ENCODE measurements at regions not wholly inside any gene's neighbourhood (a gene's known extent, or its start where the extent isn't known, plus 50 kb on each side); places are given as distances from the start of the nearest gene placed in this dataset.
"Not testable (repeated sequence)": the region's sequence is repeated elsewhere in the genome, so short reads cannot be mapped to it uniquely, and the experiment has no call there.

GRCh38 chr20:6333110-6333509, 210.3 kb upstream of the FERMT1 start:
- DNase-seq (ENCODE audit: extremely low read depth, insufficient read length), result no peak
- no peak overlapping the region for H3K4me3 ChIP-seq (replicated peaks; ENCODE audit: low read depth, low read length)
- TF ChIP-seq CTCF (IDR thresholded peaks at IDR 0.05; ENCODE audit: insufficient read depth, low read length, poor library complexity, severe bottlenecking), result no peak
- H3K36me3 ChIP-seq (ENCODE audit: control insufficient read depth, insufficient read depth, low read length), result no peaks in the 10 kb centered on the region
- H3K27me3 ChIP-seq (replicated peaks; ENCODE audit: control insufficient read depth, insufficient read depth, low read length), result no peaks in the 10 kb centered on the region

- H3K36me3 ChIP-seq (ENCODE audit: control insufficient read depth, insufficient read depth, low read length); H3K27me3 ChIP-seq (replicated peaks; ENCODE audit: control insufficient read depth, insufficient read depth, low read length); DNase-seq (ENCODE audit: extremely low read depth, insufficient read length); H3K4me3 ChIP-seq (replicated peaks; ENCODE audit: low read depth, low read length): not testable (repeated sequence)
Observed at GRCh38 chr20:6321235-6321634, 198.4 kb upstream of the FERMT1 start.

GRCh38 chr20:6311841-6312655, 189.2 kb upstream of the FERMT1 start:
- no peaks in the 10 kb centered on the region for H3K36me3 ChIP-seq (ENCODE audit: control insufficient read depth, insufficient read depth, low read length)
- TF ChIP-seq CTCF (IDR thresholded peaks at IDR 0.05; ENCODE audit: insufficient read depth, low read length, poor library complexity, severe bottlenecking), result no peak
- H3K27me3 ChIP-seq (replicated peaks; ENCODE audit: control insufficient read depth, insufficient read depth, low read length), result no peaks in the 10 kb centered on the region
- no peak overlapping the region for H3K4me3 ChIP-seq (replicated peaks; ENCODE audit: low read depth, low read length)
- no peak for DNase-seq (ENCODE audit: extremely low read depth, insufficient read length)

- no peak for DNase-seq (ENCODE audit: extremely low read depth, insufficient read length)
- Histone ChIP-seq H3K4me3 (replicated peaks; ENCODE audit: low read depth, low read length) (no peak overlapping the region), H3K36me3 (ENCODE audit: control insufficient read depth, insufficient read depth, low read length) (no peaks in the 10 kb centered on the region), H3K27me3 (replicated peaks; ENCODE audit: control insufficient read depth, insufficient read depth, low read length) (no peaks in the 10 kb centered on the region)
- TF ChIP-seq CTCF (IDR thresholded peaks at IDR 0.05; ENCODE audit: insufficient read depth, low read length, poor library complexity, severe bottlenecking), result no peak
Observed at GRCh38 chr20:6311097-6311496, 188.3 kb upstream of the FERMT1 start.

GRCh38 chr20:6305536-6305935, 182.7 kb upstream of the FERMT1 start:
- no peak for TF ChIP-seq CTCF (IDR thresholded peaks at IDR 0.05; ENCODE audit: insufficient read depth, low read length, poor library complexity, severe bottlenecking)
- DNase-seq (ENCODE audit: extremely low read depth, insufficient read length), result no peak
- Histone ChIP-seq H3K4me3 (replicated peaks; ENCODE audit: low read depth, low read length) (no peak overlapping the region), H3K36me3 (ENCODE audit: control insufficient read depth, insufficient read depth, low read length) (no peaks in the 10 kb centered on the region), H3K27me3 (replicated peaks; ENCODE audit: control insufficient read depth, insufficient read depth, low read length) (no peaks in the 10 kb centered on the region)

GRCh38 chr20:6302041-6302440, 179.2 kb upstream of the FERMT1 start:
- TF ChIP-seq CTCF (IDR thresholded peaks at IDR 0.05; ENCODE audit: insufficient read depth, low read length, poor library complexity, severe bottlenecking), result no peak
- H3K36me3 ChIP-seq (ENCODE audit: control insufficient read depth, insufficient read depth, low read length), result no peaks in the 10 kb centered on the region
- no peak overlapping the region for H3K4me3 ChIP-seq (replicated peaks; ENCODE audit: low read depth, low read length)
- no peaks in the 10 kb centered on the region for H3K27me3 ChIP-seq (replicated peaks; ENCODE audit: control insufficient read depth, insufficient read depth, low read length)
- DNase-seq (ENCODE audit: extremely low read depth, insufficient read length), result no peak

All from GM06990 (cell line).